Activated CD4-positive, alpha-beta T cell treated with anti-CD3 and anti-CD28 coated beads for 36 hours (primary cell): ENCODE measurements at regions not wholly inside any gene's neighbourhood (a gene's known extent, or its start where the extent isn't known, plus 50 kb on each side); places are given as distances from the start of the nearest gene placed in this dataset.

Experiments used
- ATAC-seq: fragments of 200-7000 bp; cut with Tn5 transposase; one replicate; pipeline ENCODE4 v1.10.0; 2021; ENCODE audit warnings: mild to moderate bottlenecking, moderate library complexity
- CTCF ChIA-PET: fragments of 350-600 bp; sonication (Branson Sonifier 250); formaldehyde crosslinking; loops from one replicate; lab custom pipeline; 2021; ENCODE audit warnings: antibody characterized with exemption; lab: Charles Lee
- POLR2A ChIA-PET: fragments of 350-600 bp; sonication (Branson Sonifier 250); formaldehyde crosslinking; loops from one replicate; lab custom pipeline; 2021; ENCODE audit warnings: antibody characterized with exemption, inconsistent platforms; lab: Charles Lee
- DNase-seq: peaks from one replicate; pipeline ENCODE4 v3.0.0-alpha.2; 2020
- H3K27ac Mint-ChIP-seq: one replicate; pipeline ENCODE4 v1.8.0; 2021; ENCODE audit warnings: mixed read lengths
- H3K27me3 Mint-ChIP-seq: one replicate; pipeline ENCODE4 v1.8.0; 2021; ENCODE audit warnings: mixed read lengths
- H3K36me3 Mint-ChIP-seq: one replicate; pipeline ENCODE4 v1.8.0; 2021; ENCODE audit warnings: low read depth, mixed read lengths
- H3K4me1 Mint-ChIP-seq: one replicate; pipeline ENCODE4 v1.8.0; 2021; ENCODE audit warnings: mixed read lengths
- H3K4me3 Mint-ChIP-seq: one replicate; pipeline ENCODE4 v1.8.0; 2021; ENCODE audit warnings: mild to moderate bottlenecking, moderate library complexity, mixed read lengths
- H3K9me3 Mint-ChIP-seq: one replicate; pipeline ENCODE4 v1.8.0; 2021; ENCODE audit warnings: low read depth, mixed read lengths
- intact Hi-C, 2 experiments: fragments of 100-400 bp; cut with DNase I in 1 of 2; cut with micrococcal nuclease in 1 of 2; formaldehyde crosslinking; loops; one replicate each; pipeline versions ENCODE4 v1.14.2 to v1.15.1; 2022 to 2024; cut with DNase I, micrococcal nuclease

GRCh38 chr9:108615152-108615551, 240.6 kb downstream of the ACTL7B start:
- Mint-ChIP-seq H3K27ac (no peak overlapping the region), H3K9me3 (no peaks in the 10 kb centered on the region), H3K4me3 (no peak overlapping the region), H3K4me1 (no peaks in the 10 kb centered on the region), H3K27me3 (no peaks in the 10 kb centered on the region), H3K36me3 (no peaks in the 10 kb centered on the region)
- ATAC-seq: no peak
- intact Hi-C loops: no loop called here
- DNase-seq: no peak
- ChIA-PET POLR2A (no interaction called here), CTCF (no interaction called here)

DNA sequence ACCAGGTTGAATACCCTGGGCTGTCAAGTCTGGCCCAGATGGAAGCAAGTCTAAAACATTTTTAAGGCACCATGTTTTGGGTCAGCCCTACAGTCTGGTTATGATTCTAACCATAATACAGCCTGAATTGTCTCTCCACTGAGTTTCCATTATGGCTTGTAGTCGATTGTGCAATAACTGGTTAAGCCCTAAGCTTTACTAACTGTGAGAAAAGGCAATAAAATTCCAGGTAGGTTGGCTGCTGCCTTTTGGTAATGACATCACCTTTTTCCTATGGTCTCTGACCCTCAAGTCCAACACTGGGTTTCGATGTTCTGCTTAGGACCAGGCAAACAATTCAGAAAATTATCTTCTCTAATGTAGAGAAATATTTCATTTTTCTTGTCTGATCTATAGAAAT, 243.3 kb downstream of the ACTL7B start:
- Mint-ChIP-seq H3K4me3 (no peak overlapping the region), H3K27me3 (no peaks in the 10 kb centered on the region), H3K27ac (no peak overlapping the region), H3K4me1 (no peaks in the 10 kb centered on the region), H3K9me3 (peaks cover 1% of the 10 kb centered on the region), H3K36me3 (no peaks in the 10 kb centered on the region)
- ChIA-PET POLR2A (no interaction called here), CTCF (interaction anchor here (0.8 kb wide), 1 partner anchor 16 kb away, joined by 3 read pairs; no protein-coding TSS in a partner anchor)
- ATAC-seq: no peak
- intact Hi-C loops: no loop called here
- no peak for DNase-seq

- Mint-ChIP-seq H3K9me3 (peaks cover 2% of the 10 kb centered on the region), H3K4me3 (no peak overlapping the region), H3K4me1 (no peaks in the 10 kb centered on the region), H3K27ac (no peak overlapping the region), H3K36me3 (no peaks in the 10 kb centered on the region), H3K27me3 (no peaks in the 10 kb centered on the region)
- no peak for DNase-seq
- POLR2A ChIA-PET: no interaction called here
- no peak for ATAC-seq
- intact Hi-C loops: no loop called here
- CTCF ChIA-PET: no interaction called here
Observed at GRCh38 chr9:108609897-108610253, 245.9 kb downstream of the ACTL7B start.

GRCh38 chr9:108609227-108609896, 246.4 kb downstream of the ACTL7B start:
- ATAC-seq: no peak
- Mint-ChIP-seq H3K36me3 (no peaks in the 10 kb centered on the region), H3K27ac (no peak overlapping the region), H3K4me1 (no peaks in the 10 kb centered on the region), H3K4me3 (no peak overlapping the region), H3K27me3 (no peaks in the 10 kb centered on the region), H3K9me3 (peaks cover 2% of the 10 kb centered on the region)
- intact Hi-C loops: no loop called here
- ChIA-PET POLR2A (no interaction called here), CTCF (interaction anchor here (0.7 kb wide), 1 partner anchor 200 kb away, joined by 3 read pairs; no protein-coding TSS in a partner anchor)
- no peak for DNase-seq

- POLR2A ChIA-PET: no interaction called here
- H3K27me3 Mint-ChIP-seq: no peaks in the 10 kb centered on the region
- DNase-seq (no peak), ATAC-seq (no peak)
- intact Hi-C loops: no loop called here
- H3K36me3 Mint-ChIP-seq: no peaks in the 10 kb centered on the region
- peaks cover 2% of the 10 kb centered on the region for H3K9me3 Mint-ChIP-seq
- no peak overlapping the region for H3K4me3 Mint-ChIP-seq
- H3K4me1 Mint-ChIP-seq: no peaks in the 10 kb centered on the region
- CTCF ChIA-PET: interaction anchor here (0.7 kb wide), 1 partner anchor 342 kb away, joined by 3 read pairs; no protein-coding TSS in a partner anchor
- no peak overlapping the region for H3K27ac Mint-ChIP-seq
Observed at GRCh38 chr9:108607607-108608006, 248.2 kb downstream of the ACTL7B start.

- no peaks in the 10 kb centered on the region for H3K4me1 Mint-ChIP-seq
- DNase-seq (no peak), ATAC-seq (no peak)
- peaks cover 2% of the 10 kb centered on the region for H3K9me3 Mint-ChIP-seq
- H3K27me3 Mint-ChIP-seq: no peaks in the 10 kb centered on the region
- no peak overlapping the region for H3K4me3 Mint-ChIP-seq
- ChIA-PET POLR2A (no interaction called here), CTCF (no interaction called here)
- no peaks in the 10 kb centered on the region for H3K36me3 Mint-ChIP-seq
- no peak overlapping the region for H3K27ac Mint-ChIP-seq
- intact Hi-C loops: no loop called here
Observed at GRCh38 chr9:108606401-108606800, 249.4 kb downstream of the ACTL7B start.

- intact Hi-C loops: no loop called here
- DNase-seq (no peak), ATAC-seq (no peak)
- Mint-ChIP-seq H3K4me1 (no peaks in the 10 kb centered on the region), H3K36me3 (no peaks in the 10 kb centered on the region), H3K9me3 (peaks cover 2% of the 10 kb centered on the region), H3K27ac (no peak overlapping the region), H3K27me3 (no peaks in the 10 kb centered on the region), H3K4me3 (no peak overlapping the region)
- ChIA-PET CTCF (no interaction called here), POLR2A (no interaction called here)
Observed at GRCh38 chr9:108603141-108603540, 252.6 kb downstream of the ACTL7B start.

- no peak for DNase-seq
- Mint-ChIP-seq H3K27ac (no peak overlapping the region), H3K27me3 (no peaks in the 10 kb centered on the region), H3K9me3 (no peaks in the 10 kb centered on the region), H3K36me3 (no peaks in the 10 kb centered on the region), H3K4me1 (no peaks in the 10 kb centered on the region), H3K4me3 (no peak overlapping the region)
- POLR2A ChIA-PET: no interaction called here
- no peak for ATAC-seq
- intact Hi-C loops: no loop called here
- CTCF ChIA-PET: interaction anchor here (0.6 kb wide), 1 partner anchor 686 kb away, joined by 3 read pairs; no protein-coding TSS in a partner anchor
Observed at GRCh38 chr9:108600896-108601295, 254.9 kb downstream of the ACTL7B start.

GRCh38 chr9:108599571-108599970, 256.2 kb downstream of the ACTL7B start:
- H3K27me3 Mint-ChIP-seq: no peaks in the 10 kb centered on the region
- ATAC-seq: no peak
- H3K27ac Mint-ChIP-seq: no peak overlapping the region
- ChIA-PET POLR2A (no interaction called here), CTCF (no interaction called here)
- no peak overlapping the region for H3K4me3 Mint-ChIP-seq
- intact Hi-C loops: no loop called here
- H3K36me3 Mint-ChIP-seq: no peaks in the 10 kb centered on the region
- no peak for DNase-seq
- no peaks in the 10 kb centered on the region for H3K9me3 Mint-ChIP-seq
- no peaks in the 10 kb centered on the region for H3K4me1 Mint-ChIP-seq

DNA sequence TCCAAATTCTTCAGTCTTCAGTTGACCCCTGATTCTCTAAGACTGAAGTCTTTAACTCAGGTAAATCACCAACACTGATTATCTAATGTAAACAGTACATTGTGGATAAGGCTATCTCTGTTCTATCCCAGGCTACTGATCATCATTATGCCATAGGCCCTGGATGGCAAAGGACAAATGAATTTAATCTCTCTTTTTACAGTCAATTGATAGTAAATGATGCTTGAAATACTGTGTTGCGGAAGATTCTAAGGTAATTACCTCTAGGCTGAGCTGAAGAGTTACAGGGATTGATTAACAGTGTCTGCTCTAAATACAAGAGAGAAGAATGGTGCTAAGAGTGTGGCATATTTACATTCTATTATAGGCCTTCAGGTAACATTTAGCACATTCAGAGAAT, 264.7 kb downstream of the ACTL7B start:
- H3K36me3 Mint-ChIP-seq: no peaks in the 10 kb centered on the region
- no peak for DNase-seq
- ATAC-seq: no peak
- H3K4me3 Mint-ChIP-seq: no peak overlapping the region
- ChIA-PET CTCF (no interaction called here), POLR2A (no interaction called here)
- no peaks in the 10 kb centered on the region for H3K4me1 Mint-ChIP-seq
- no peaks in the 10 kb centered on the region for H3K9me3 Mint-ChIP-seq
- H3K27me3 Mint-ChIP-seq: no peaks in the 10 kb centered on the region
- H3K27ac Mint-ChIP-seq: no peak overlapping the region
- intact Hi-C loops: no loop called here

- H3K27me3 Mint-ChIP-seq: no peaks in the 10 kb centered on the region
- ChIA-PET CTCF (interaction anchor here (0.9 kb wide), 1 partner anchor 18 kb away, joined by 3 read pairs; no protein-coding TSS in a partner anchor), POLR2A (no interaction called here)
- H3K9me3 Mint-ChIP-seq: no peaks in the 10 kb centered on the region
- no peak overlapping the region for H3K27ac Mint-ChIP-seq
- ATAC-seq (no peak), DNase-seq (no peak)
- intact Hi-C loops: no loop called here
- no peak overlapping the region for H3K4me3 Mint-ChIP-seq
- no peaks in the 10 kb centered on the region for H3K36me3 Mint-ChIP-seq
- H3K4me1 Mint-ChIP-seq: no peaks in the 10 kb centered on the region
Observed at GRCh38 chr9:108588246-108588645, 267.5 kb downstream of the ACTL7B start.

DNA sequence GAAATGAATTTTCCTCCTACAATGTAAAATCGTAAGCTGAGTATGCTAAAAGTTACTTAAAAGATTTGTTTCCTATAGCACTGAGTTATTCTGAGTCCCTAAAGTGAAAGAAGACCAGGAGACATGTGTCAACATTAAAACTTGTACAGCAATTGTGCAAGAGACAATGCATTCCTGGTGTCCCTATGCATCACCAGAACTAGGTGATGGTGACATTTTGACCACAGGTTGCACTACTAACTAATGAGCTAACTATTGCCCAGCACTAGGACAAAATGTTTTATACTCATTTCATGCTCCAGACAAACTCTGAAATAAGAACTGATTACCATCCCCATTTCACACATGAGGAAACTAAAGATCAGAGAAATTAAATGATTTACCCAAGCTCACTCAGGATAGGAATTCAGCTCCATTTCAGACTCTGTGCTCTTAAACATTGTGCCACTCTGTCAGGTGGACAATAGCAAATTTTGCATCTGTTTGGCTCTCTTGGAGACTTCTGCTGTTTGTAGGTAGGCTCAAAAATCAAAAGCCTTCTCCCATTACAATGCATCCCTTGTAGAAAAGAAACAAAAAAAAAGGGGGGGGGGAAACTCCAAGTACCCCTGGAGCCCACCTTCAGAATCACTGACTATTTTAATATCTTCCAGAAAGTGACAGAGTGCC, 269.2 kb downstream of the ACTL7B start:
- no peak for DNase-seq
- H3K4me3 Mint-ChIP-seq: no peak overlapping the region
- POLR2A ChIA-PET: no interaction called here
- no peak for ATAC-seq
- intact Hi-C loops: no loop called here
- no peaks in the 10 kb centered on the region for H3K27me3 Mint-ChIP-seq
- H3K27ac Mint-ChIP-seq: no peak overlapping the region
- CTCF ChIA-PET: no interaction called here
- H3K4me1 Mint-ChIP-seq: no peaks in the 10 kb centered on the region
- H3K9me3 Mint-ChIP-seq: no peaks in the 10 kb centered on the region
- H3K36me3 Mint-ChIP-seq: no peaks in the 10 kb centered on the region
